Glomerular visceral epithelial cell (primary cell): ENCODE measurements at regions not wholly inside any gene's neighbourhood (a gene's known extent, or its start where the extent isn't known, plus 50 kb on each side); places are given as distances from the start of the nearest gene placed in this dataset.

ENCODE experiments used
- DNase-seq: peaks from one replicate; pipeline ENCODE4 v3.0.0-alpha.2; 2016; ENCODE audit errors: extremely low spot score

DNA sequence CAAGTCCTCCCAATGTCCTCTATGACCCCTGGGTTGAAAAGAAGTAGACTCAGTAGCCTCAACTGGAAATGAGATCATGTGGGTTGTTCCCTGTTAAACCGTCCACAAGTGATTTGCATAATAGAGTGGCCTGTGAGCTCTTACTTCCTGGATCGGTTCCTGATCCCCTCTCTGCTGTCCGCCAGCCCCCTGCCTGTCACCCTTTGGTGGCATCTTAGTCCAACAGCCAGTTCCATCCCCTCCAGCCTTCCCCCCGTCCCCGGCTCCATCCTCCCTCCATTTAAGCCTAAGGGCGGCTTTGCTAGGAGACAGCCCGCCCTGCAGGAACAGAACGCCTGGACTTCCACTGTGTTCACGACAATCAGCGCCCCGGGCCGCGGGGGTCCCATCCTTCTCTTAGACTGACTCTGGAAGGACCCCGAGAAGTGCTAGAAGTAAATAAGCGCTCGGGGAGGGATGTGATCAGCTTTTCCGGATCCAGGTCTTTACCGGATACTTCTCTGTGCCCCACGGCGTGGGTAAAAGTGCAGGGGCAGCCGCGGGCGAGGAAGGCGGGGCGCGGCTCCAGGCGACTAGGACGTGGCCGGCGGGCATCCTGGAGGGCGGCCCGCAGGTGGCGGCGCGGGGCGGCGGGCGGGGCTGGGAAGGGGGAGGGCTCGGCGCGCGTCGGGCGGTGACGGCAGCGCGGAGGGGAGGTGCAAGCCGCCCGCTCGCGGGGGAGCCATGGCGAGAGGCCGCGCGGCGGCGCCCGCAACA lies 51.2 kb upstream of the ULK4 start:
- peak; percentile 70 for DNase-seq

DNA sequence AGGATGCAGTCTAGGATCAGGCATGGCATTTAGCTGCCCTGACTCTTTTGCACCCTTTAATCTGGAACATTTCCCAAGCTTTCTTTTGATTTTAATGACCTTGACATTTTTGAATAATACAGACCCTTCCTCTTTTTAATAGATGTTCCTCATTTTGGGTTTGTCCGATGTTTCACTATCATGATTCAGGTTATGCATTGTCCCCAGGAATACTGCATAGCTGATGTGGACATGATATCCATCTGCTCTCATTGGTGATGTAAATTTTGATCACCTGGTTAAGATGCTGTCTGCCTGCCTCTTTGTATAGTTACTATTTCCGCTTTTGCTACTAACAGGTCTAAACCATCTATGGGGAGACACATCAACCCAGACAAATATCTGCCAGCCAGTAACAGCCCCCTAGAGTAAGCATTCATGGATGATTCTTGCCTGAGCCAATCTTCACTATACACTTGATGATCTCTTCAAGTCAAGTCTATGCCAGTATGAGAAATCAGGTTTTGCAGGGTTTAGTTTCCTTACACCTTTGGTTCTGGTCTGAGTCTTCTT lies 50.6 kb upstream of the ULK4 start:
- DNase-seq = no peak
